ENCODE measurements at regions not wholly inside any gene's neighbourhood (a gene's known extent, or its start where the extent isn't known, plus 50 kb on each side); places are given as distances from the start of the nearest gene placed in this dataset.
"Not testable (repeated sequence)": the region's sequence is repeated elsewhere in the genome, so short reads cannot be mapped to it uniquely, and the experiment has no call there.

- TF ChIP-seq MTA3 (IDR thresholded peaks at IDR 0.05; ENCODE audit: borderline replicate concordance, low read length); MYB (IDR thresholded peaks at IDR 0.05; ENCODE audit: borderline replicate concordance, low read depth, low read length); PML (IDR thresholded peaks at IDR 0.05; ENCODE audit: low read length); SP1 (IDR thresholded peaks at IDR 0.05; ENCODE audit: low read depth, low read length); CTCF (IDR thresholded peaks at IDR 0.05 in 2 of 3, conservative IDR thresholded peaks at IDR 0.05 in 1 of 3; ENCODE audit: control insufficient read depth in 2 of 3, extremely low read depth in 1 of 3, insufficient read depth in 1 of 3, low read depth in 3 of 3, low read length in 3 of 3); YY1 (IDR thresholded peaks at IDR 0.05; ENCODE audit: low read depth, low read length); EZH2 (IDR thresholded peaks at IDR 0.05; ENCODE audit: borderline replicate concordance, control insufficient read depth, low read depth, low read length): not testable (repeated sequence)
Measured at GRCh38 chr5:167108266-167108665, 1183.2 kb upstream of the WWC1 start.

All from GM12878 (cell line).